ENCODE measurements at regions not wholly inside any gene's neighbourhood (a gene's known extent, or its start where the extent isn't known, plus 50 kb on each side); places are given as distances from the start of the nearest gene placed in this dataset.

DNA sequence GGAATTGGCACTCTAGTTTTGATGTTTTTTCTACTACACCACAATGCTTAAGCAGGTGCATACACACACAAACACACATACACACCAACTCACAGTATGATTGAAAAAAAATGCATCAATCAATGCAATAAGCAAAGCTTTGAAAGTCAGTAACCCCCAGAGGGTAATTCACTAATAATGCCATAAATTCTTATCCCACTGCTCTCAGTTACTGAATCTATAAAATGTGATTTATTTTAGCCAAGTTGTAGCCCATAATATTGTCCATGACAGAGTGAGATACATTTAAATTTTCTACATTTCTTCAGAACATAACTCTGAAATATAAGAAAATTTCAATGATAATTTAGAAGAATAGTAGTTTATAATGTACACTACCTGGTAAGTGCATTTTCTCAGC lies 87.9 kb downstream of the LIG4 start:
- no peak overlapping the region for H2BK15ac ChIP-seq (ENCODE audit: low read depth, low read length)
- no peak overlapping the region for H2AFZ ChIP-seq (ENCODE audit: low read length)
- TF ChIP-seq, protein P1, sequence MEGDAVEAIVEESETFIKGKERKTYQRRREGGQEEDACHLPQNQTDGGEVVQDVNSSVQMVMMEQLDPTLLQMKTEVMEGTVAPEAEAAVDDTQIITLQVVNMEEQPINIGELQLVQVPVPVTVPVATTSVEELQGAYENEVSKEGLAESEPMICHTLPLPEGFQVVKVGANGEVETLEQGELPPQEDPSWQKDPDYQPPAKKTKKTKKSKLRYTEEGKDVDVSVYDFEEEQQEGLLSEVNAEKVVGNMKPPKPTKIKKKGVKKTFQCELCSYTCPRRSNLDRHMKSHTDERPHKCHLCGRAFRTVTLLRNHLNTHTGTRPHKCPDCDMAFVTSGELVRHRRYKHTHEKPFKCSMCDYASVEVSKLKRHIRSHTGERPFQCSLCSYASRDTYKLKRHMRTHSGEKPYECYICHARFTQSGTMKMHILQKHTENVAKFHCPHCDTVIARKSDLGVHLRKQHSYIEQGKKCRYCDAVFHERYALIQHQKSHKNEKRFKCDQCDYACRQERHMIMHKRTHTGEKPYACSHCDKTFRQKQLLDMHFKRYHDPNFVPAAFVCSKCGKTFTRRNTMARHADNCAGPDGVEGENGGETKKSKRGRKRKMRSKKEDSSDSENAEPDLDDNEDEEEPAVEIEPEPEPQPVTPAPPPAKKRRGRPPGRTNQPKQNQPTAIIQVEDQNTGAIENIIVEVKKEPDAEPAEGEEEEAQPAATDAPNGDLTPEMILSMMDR (conservative IDR thresholded peaks at IDR 0.05), result no peak
- H3K9ac ChIP-seq (ENCODE audit: extremely low read depth, insufficient read length, low read length), result no peak overlapping the region
- no peak overlapping the region for H3K23ac ChIP-seq (ENCODE audit: insufficient read length, low read depth, low read length)
- no peak overlapping the region for H3K56ac ChIP-seq (ENCODE audit: insufficient read length, low read depth, low read length)
- H3K4me1 ChIP-seq (ENCODE audit: insufficient read depth, low read length), result no peaks in the 10 kb centered on the region
- H3K4me3 Mint-ChIP-seq, result no peak overlapping the region
- H2BK12ac ChIP-seq (ENCODE audit: insufficient read length, low read depth, low read length), result no peak overlapping the region
- H2BK20ac ChIP-seq (ENCODE audit: low read depth, low read length, poor library complexity, severe bottlenecking), result no peak overlapping the region
- H3K23me2 ChIP-seq (ENCODE audit: insufficient read length, low read depth, low read length, poor library complexity, severe bottlenecking), result no peaks in the 10 kb centered on the region
- H3K14ac ChIP-seq (ENCODE audit: insufficient read depth, low read length), result no peak overlapping the region
- no peaks in the 10 kb centered on the region for H4K20me1 ChIP-seq (ENCODE audit: control insufficient read depth, insufficient read depth, insufficient read length)
- no peak overlapping the region for H3K4me2 ChIP-seq (ENCODE audit: insufficient read depth, insufficient read length, low read length)
- H3K79me2 ChIP-seq (ENCODE audit: insufficient read depth, low read length), result no peaks in the 10 kb centered on the region
- no peak overlapping the region for H3K27ac Mint-ChIP-seq
- H3K27me3 ChIP-seq (ENCODE audit: insufficient read depth, low read length), result no peaks in the 10 kb centered on the region
- no peak overlapping the region for H4K91ac ChIP-seq (ENCODE audit: insufficient read length, low read depth, low read length)
- H3K4ac ChIP-seq (ENCODE audit: low read depth, low read length), result no peak overlapping the region
- no peak overlapping the region for H3T11ph ChIP-seq (ENCODE audit: low read length)
- H3K18ac ChIP-seq (ENCODE audit: insufficient read length, low read depth, low read length), result no peak overlapping the region
- H2BK120ac ChIP-seq (ENCODE audit: low read depth, low read length, poor library complexity, severe bottlenecking), result no peak overlapping the region
- H3K4me1 Mint-ChIP-seq, result no peaks in the 10 kb centered on the region
- H4K5ac ChIP-seq (ENCODE audit: insufficient read length, low read depth, low read length), result no peak overlapping the region
- no peak overlapping the region for H2AK5ac ChIP-seq (ENCODE audit: insufficient read length, low read length)
- H3K9me3 ChIP-seq (ENCODE audit: control insufficient read depth, low read depth, low read length), result no peaks in the 10 kb centered on the region
- H3K27ac ChIP-seq (ENCODE audit: insufficient read length, low read depth, low read length), result no peak overlapping the region
- H3K79me1 ChIP-seq (ENCODE audit: insufficient read depth, low read depth, low read length, poor library complexity, severe bottlenecking), result no peaks in the 10 kb centered on the region
- DNase-seq, result no peak
- H2BK5ac ChIP-seq (ENCODE audit: insufficient read length, low read length), result no peak overlapping the region
- H3K27me3 Mint-ChIP-seq (ENCODE audit: low read depth), result no peaks in the 10 kb centered on the region
- no peaks in the 10 kb centered on the region for H3K9me3 Mint-ChIP-seq
- no peak overlapping the region for H4K8ac ChIP-seq (replicated peaks; ENCODE audit: insufficient read length, low read depth, low read length)
- no peaks in the 10 kb centered on the region for H3K36me3 Mint-ChIP-seq (ENCODE audit: insufficient read depth in 1 of 3, low read depth in 3 of 3)

Data from H9 (cell line).